ENCODE measurements at regions not wholly inside any gene's neighbourhood (a gene's known extent, or its start where the extent isn't known, plus 50 kb on each side); places are given as distances from the start of the nearest gene placed in this dataset.
A peak's percentile ranks its signal among the peaks of the same experiment; 100 is the strongest.
"Not testable (repeated sequence)": the region's sequence is repeated elsewhere in the genome, so short reads cannot be mapped to it uniquely, and the experiment has no call there.

DNA sequence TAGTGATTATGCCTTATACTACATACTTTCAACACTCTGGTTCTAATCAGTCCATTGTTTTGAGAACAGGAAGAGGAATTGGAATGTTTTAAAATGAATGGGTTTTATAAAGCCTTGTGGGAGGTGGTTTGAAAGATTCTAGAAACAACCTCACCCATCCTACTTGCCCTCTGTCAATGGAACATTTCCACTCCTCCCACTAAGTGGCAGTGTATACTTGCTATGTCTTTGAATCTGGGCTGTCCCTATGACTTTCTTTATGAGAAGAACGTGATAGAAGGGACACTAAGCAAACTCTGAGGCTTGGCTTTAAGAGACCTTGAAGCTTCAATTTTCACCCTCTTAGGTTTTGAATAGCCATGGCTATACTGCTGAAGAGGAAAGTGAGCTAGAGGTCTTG, 611.2 kb downstream of the PPP4R3C start:
- DNase-seq, result peak; percentile 84

DNA sequence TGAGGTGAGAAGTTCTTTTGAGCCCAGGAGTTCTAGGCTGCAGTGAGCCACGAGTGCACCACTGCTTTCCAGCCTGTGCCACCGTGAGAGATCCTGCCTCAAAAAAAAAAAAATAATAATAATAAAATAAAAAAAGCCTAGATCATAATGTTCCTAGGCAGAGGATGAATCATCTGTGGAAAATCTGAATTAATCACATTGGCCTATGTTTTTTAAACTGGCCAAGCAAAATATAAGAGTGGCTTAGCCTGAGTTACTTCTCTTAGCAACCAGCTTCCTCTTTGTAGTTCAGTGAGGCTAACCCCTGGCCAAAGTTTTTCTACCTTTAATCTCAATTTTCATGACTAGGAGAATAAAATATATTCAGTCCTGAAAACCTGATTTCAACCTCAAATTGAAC, 614.6 kb downstream of the PPP4R3C start:
- peak; percentile 49 for DNase-seq

DNA sequence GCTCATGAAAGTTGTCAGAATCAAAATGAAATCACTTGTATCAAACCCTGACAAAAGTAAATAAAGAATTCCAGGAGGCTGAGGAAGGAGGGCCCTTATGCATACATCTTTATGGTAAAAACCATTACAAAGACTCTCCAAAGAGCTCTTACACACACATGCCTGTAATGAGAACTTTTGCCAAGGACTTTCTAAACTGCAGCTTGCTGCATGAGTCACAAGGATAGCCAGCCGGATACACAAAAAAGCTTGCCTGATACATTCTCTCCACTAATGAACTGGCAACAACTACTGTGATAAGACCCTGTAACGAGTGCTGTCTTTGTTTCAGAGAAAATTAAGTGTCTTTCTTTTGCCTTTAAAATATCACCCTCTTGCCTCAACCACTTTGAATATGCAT, 618.1 kb downstream of the PPP4R3C start:
- DNase-seq, result peak; percentile 71

DNA sequence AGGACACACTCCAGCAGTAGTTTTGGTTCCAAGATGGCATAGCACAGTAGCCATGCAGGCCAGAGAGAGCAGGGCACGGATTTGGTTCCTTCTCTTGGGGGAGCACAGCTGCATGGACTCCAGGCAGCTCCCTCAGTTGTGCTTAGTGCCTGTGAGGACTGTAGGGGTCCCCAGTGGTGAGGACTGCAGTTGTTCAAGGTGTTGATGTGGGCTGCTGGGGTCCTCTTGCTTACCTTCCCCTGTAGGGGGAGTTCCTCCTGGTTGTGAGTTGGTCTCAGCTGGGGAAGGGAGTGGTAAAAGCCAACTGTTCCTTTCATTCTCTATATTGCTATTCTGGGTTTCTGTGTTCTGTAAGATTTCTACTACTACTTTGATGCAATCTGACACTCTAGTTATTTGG, 606.5 kb downstream of the MAGEB5 start:
- DNase-seq, result no peak

DNA sequence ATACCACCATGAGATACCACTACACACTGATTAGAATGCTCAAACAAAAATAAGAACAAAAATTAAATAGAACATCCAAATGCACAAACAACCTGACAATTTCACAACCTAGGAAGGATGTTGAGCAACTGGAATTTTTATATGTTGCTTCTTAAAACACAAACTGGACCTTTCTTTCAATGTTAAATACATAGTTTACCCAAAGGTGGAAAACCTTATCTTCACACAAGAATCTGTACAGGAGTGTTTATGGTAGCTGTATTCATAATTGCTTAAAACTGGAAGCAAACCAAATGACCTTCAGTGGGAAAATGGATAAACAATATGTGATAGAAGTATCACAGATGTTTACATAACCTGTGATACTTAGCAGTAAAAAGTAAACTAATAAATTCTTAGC, 573.8 kb downstream of the MAGEB5 start:
- DNase-seq, result peak; percentile 19

DNA sequence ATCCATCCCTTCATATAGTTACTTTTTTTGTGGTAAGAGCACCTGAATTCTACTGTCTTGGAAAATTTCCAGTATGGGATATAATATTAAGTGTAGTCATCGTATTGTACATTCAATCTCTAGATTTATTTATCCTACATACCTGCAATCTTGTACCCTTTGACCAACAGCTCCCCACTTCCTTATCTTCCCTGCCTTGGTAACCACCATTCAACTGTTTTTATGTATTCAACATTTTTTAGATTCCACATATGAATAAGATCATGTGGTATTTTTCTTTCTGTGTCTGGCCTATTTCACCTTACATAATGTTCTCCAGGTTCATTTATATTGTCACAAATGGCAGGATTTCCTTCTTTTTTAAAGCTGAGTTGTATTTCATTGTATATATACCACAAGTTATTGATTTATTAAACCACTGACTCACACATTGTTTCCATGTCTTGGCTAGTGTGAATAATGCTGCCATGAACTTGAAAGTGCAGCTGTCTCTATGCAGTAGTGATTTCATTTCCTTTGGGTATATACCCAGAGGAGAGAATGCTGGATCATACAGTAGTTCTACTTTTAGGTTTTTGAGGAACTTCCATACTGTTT, 572.5 kb downstream of the MAGEB5 start:
- peak; percentile 85 for DNase-seq

DNA sequence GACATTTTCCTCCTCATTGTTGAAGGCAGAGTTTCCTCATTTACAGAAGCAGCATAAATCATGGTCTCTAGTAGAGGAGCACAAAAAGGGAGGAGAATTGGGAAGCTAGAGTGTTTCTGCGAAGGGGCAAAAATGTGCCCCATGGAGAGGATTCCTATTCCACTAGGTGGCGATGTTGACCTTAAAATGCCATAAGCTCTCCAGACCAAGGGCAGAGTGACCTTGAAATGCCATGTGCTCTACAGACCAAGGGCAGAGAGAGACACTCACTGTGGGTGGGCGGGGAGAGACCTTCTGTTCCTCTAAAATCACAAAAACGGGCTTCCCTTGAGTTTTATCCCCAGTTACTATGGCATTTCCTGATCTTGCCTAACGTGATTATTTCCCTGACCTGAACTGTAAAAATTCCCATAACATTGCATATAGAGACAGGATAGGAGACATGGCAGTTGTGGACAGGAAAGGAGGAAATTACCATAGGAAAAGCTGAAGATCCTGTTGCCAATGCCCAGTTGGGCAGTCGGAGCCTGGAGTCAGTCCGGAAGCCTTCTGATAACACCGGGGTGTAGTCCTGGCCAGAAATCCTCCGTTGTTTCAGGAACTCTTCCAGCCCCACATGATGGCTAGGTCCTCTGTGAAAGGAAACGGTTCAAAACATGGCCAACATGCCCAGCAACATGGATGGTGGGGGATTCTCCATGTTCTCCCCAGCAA, 567.7 kb downstream of the MAGEB5 start:
- DNase-seq, result peak; percentile 88

DNA sequence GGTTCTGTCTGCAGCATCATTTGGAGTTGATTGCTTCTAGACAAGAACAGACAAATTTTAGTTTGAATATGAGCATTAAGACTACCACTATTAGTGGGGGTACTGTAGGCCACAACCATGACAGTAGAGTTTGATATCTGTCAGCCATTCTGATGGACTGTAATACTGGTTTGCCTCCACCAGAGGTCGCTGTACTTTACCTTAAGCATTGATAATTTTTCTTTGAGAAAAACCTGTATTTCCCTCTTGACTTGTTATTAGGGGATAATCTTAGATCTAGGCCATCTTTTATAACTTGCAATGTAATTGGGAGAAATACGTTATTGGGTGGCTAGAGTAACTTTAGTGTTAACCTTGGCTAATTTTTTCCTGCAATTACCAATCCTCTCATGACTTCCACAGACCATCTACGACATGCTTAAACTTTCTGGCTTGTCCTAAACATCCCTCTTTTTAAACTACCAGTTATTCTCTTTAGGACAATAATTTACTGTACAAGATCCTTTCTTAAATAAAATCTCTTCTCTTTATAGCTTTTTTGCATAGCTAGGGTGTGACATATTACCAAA, 562.4 kb downstream of the MAGEB5 start:
- no peak for DNase-seq

DNA sequence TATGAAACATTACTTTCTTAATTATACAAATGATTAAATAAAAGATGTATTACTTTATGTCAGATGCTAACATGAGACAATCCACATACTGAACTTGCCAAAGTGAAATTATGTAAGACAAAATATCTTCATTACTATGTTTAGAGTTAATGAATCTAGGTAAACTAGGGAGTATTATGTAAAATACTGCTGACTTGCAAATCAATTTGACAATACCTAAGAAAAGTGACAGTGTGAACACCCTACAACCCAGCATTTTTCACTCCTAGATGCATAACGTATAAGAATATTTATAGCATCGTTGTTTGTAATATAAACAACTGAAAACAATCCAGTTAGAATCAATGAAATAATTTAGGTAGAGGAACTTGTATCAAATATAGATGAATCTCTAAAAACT, 546.3 kb downstream of the MAGEB5 start:
- no peak for DNase-seq

DNA sequence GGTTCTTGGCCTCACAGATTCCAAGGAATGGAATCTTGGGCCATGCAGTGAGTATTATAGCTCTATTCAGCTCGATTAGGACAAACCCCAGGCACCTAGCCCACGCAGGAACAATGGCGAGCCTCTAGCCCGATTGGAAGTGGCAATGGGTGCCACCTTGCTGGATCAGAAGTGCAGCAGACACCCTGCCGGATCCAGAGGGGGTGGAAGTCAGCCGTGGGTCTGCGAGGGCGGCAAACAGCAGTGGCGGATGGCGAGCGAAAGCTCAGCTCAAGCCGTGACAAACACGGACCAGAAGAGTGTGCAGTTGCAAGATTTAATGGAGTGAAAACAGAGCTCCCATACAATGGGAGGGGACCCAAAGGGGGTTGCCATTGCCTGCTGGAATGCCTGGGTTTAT, 539.8 kb downstream of the MAGEB5 start:
- not testable (repeated sequence) for DNase-seq

DNA sequence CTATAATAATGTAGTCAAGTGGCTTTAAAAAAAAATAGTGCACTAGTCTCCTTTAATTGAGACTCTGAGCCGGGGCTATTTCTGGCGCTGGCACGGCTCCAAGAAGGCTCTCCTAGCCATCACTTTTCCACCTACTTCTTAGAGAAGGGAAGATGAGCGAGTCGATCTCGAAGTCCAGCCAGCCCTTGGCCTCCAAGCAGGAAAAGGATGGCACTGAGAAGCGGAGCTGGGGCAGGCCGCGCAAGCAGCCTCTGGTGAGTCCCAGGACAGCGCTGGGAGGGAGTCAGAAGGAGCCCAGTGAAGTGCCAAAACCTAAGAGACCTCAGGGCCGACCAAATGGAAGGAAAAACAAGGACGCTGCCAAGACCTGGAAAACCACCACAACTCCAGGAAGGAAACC, 531.9 kb downstream of the MAGEB5 start:
- no peak for DNase-seq

DNA sequence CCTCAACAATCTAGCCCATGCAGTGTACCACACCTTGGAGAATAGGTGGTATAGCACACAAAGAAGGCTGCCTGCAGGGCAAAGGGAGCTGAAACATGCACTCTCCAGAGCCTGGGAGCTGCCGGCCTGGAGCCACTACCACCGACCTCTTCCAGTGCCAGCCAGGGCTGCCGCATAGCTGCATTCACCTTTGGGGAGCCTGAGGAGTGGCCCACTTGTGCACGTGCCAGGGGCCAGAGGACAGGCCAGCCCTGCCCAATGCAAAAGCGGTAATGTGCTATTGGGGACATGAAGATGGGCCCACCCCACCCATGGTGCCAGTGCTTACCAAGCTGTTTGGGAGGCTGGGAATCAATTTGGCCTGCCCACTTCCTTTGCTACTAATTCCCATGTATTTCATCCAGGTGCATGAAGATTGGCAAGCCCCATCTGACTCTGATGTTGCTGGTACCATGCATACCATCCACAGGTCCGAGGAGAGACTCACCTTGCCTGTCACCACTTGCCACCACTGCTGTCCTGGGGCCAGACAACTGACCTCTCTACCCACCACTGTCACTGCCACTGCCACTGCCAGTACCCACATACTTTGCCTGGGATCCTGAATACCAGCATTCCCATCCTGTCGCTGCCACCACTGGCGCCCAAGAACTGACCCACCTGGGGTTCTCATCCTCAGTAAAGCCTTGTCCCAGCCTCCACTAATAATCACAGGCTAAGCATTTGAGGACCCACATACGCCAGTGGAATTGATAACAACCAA, 506.9 kb downstream of the MAGEB5 start:
- no peak for DNase-seq

DNA sequence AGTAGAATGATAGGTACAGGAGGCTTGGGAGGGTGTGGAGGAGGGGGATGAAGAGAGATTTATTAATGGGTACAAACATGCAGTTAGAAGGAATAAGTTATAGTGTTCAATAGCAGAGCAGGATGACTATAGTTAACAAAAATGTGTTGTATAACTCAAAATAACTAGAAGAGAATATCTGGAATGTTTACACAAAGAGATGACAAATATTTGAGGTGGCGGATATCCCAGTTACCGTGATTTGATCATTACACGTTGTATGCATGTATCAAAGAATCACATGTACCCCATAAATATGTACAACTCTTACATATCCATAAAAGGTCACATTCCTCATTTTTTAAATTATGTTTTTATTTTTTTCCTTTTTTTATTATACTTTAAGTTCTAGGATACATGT, 456.6 kb downstream of the MAGEB5 start:
- no peak for DNase-seq

DNA sequence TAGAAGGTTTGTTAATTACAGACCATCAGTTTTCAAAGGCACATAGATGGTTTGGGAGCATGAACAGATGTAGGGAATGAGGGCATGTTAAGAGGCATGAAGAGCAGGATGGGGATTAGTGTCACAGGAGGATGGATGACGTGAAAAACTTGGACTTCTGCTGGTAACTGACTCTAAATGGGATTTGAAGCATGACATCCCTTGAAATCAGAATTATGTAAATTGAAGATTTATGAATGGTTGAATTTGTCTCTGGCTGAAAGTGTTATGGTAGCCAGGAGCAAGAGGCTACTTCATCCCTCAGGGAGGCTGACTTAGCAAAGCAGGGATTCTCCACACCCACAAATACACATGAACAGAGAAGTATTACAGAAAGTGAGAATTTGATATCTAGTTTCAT, 454.6 kb downstream of the MAGEB5 start:
- no peak for DNase-seq

DNA sequence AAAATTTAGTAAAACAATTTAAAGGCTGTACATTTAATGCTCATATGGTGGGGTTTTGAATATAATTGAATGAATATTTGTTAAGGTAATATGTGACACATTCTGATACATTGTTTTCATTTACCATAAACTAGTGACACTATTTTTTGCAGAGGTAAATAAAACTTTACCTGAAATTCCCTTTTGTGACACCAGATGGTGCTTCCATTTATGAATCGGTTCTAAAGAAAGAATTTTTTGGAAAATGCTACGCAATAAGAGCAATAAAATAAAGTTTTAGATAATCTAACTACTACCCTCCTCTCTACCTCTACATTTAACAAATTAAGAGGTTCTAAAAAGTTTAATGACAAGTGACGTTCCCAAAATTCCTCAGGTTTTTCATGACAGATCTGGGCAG, 448.9 kb downstream of the MAGEB5 start:
- no peak for DNase-seq

DNA sequence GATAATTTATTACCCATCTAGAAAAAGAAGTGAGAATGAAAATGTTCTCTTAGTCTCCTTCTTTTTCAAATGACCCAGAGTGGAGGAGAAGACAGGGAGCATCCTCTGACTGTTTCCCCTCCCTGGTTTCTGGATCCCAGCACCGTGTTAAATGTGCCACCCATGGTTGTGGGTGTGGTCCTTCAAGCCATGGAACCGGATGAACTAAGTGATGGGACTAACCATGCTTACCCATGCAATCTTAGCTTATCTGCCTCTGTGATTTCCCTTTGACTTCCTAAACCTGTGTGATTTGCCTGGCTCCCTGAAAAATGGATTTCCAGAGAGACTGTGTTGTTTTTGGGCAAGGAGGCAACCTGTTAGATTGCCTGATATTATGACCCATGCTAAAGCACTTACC, 437.1 kb downstream of the MAGEB5 start:
- peak; percentile 6 for DNase-seq

DNA sequence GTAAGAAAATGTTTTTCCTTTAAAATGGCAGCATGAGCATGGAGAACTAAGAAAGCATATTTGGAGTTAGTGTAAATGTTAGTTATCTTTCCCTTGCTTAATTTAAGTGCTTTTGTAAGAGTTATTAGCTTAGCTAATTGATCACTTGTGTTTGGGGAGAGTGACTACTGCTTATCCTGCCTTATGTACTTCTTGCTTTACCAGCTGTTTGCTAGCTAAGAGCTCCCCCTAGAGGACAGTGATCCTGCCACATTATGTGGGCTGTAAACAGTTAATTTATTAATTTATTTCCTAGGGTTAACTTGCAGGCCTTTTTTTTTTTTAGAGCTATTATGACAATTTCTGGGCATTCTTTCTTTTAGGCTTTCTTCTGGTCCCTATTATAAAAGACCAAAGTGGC, 435.8 kb downstream of the MAGEB5 start:
- DNase-seq, result peak; percentile 13

DNA sequence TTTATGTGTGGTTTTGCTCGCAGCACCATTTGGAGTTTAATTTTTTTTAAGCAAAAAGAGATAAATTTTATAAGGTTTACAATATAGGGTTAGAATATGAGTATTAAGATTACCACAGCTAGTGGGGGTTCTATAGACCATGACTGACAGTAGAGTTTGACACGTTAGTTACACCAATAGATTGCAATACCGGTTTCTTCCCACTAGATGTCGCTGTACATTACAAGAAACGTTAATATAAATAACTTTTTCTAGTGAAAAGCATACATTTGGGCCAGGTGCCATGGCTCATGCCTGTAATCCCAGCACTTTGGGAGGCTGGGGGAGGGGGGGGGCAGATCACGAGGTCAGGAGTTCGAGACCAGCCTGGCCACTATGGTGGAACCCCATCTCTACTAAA, 433.6 kb downstream of the MAGEB5 start:
- DNase-seq, result peak; percentile 42

DNA sequence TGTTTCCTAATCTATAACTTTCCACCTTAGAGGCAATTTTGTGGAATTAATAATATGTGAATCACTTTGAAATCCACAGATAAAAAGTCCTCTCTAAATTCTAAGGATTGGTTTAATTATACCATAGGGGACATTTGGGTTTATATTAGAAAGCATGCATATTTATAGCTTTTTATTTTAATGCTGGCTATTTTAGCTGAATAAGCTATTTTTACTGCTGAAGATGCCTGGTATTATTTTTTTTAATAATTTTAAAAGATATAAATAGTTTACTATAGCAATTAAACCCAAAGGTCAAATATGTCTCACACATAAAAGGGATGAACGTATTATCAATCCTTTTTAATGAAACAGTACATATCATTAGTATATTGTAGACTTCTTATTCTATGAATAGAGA, 415.4 kb downstream of the MAGEB5 start:
- DNase-seq, result no peak

DNA sequence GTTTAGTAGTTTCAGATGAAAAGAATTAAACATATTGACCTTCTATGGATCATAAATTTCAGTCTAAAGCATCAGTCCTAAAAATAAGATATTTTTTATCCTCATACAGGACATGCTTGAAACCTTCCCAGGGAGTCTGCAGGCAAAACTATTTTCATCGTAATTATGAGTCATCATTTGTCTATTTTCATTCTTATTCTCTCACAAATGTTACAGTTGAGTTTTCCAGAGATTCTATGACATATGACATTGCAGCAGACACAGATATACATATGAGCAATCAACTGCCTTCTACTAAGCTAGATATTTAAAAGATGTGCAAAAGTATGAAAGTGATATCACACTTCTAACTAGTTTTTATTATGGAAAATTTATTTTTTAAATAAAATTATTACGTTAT, 398.0 kb downstream of the MAGEB5 start:
- DNase-seq, result peak; percentile 1

DNA sequence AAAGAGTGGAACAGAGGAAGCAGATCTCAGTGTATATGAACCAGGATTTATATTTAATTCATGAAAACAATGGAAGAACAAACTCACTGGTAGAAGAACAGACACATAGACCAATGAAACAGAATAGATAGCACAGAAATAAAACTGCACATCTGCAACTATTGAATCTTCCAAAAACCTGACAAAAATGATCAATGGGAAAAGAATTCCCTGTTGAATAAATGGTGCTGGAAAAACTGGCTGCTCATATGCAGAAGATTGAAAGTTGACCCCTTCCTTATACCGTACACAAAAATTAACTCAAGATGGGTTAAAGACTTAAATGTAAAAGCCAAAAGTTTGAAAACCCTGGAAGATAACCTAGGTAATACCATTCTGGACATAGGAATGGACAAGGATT, 391.0 kb downstream of the MAGEB5 start:
- DNase-seq, result no peak

DNA sequence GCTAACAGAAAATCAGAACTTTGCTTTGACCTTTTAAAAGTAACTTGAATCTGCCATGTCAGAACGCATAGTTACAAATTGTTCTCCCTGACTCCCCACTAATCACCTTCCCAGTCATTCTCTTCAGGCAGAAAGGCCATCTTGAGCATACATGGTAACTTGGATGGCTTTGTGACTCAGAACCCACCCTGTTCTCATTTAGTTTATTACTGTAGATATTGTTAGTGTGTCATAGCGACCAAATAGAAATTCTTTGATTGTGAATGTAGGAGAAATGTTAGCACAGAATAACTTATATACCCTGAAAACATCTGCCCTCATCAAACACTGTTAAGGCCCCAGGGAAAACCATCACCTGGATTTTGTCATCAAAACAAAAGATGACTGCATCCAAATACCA, 382.0 kb downstream of the MAGEB5 start:
- no peak for DNase-seq

DNA sequence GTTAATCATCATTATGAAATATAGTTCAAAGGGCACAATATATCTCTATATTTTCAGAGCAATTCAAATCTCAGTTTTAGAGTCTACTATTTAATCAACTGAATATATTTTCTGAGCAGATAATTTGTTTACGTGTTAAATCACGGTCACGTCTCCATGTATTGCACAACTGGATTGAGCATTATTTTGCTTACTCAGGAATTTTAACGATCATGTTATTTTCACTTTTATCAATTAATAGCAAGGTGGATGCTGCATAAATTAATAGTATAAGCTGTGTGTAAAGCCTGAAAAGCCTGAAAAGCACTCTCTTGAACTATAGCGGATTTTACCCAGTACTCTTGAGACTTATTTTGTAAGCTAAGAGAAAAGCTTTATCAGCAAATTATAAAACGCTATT, 374.9 kb downstream of the MAGEB5 start:
- no peak for DNase-seq

DNA sequence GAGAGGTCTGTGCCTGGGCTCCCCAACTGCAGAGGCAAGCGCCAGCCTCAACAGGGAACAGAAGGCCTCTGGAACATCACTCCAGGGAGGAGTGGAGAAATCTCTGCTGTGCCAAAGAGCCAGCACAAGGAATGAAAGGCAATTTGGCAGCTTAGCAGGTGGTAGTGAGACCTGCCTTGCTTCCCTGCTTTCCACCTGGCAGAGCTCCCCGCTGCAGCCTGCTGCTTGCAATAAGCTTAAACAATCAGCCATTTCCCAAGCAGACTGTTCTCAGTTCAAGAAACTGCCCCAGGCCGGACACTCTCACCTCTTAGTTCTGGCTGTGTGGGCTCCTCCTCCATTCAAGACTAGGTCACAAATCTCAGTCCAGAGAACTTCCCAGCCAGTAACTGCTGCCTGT, 370.6 kb downstream of the MAGEB5 start:
- no peak for DNase-seq

All from dermis blood vessel endothelial cell (primary cell).